K562 (cell line): ENCODE measurements at regions not wholly inside any gene's neighbourhood (a gene's known extent, or its start where the extent isn't known, plus 50 kb on each side); places are given as distances from the start of the nearest gene placed in this dataset.

Experiments
- EHMT2 ChIP-seq: fragments of 450-650 bp; IDR thresholded peaks from 2 replicates; pipeline ENCODE4 v1.6.1; 2018; ENCODE audit warnings: antibody characterized with exemption
- HDAC2 ChIP-seq: fragments of 450-650 bp; IDR thresholded peaks from 2 replicates; pipeline ENCODE4 v1.6.1; 2016; ENCODE audit warnings: mild to moderate bottlenecking
- ILF3 ChIP-seq: fragments of 450-650 bp; IDR thresholded peaks from 2 replicates; pipeline ENCODE4 v1.6.1; 2018; ENCODE audit warnings: antibody characterized with exemption, mild to moderate bottlenecking, moderate library complexity, borderline replicate concordance
- MIER1 ChIP-seq: fragments of 450-650 bp; IDR thresholded peaks from 2 replicates; pipeline ENCODE4 v1.6.1; 2016; ENCODE audit warnings: antibody characterized with exemption, mild to moderate bottlenecking, low read depth
- MYNN ChIP-seq, 2 experiments: sonication (generic); formaldehyde crosslinking in 1 of 2; IDR thresholded peaks; 2 replicates each; pipeline versions ENCODE4 v1.5.0 to v1.6.1; 2016 to 2020; ENCODE audit warnings: antibody characterized with exemption in 1 of 2, missing genetic modification reagents in 1 of 2
- RCOR1 ChIP-seq, 2 experiments: IDR thresholded peaks; 2 replicates each; pipeline ENCODE4 v1.6.1; 2012; ENCODE audit warnings: low read depth in 2 of 2, low read length in 2 of 2, borderline replicate concordance in 1 of 2, improper control_type of control experiment in 1 of 2
- SAFB ChIP-seq: fragments of 200-400 bp; formaldehyde crosslinking; IDR thresholded peaks from 2 replicates; pipeline ENCODE4 v1.6.1; 2017; ENCODE audit warnings: low read depth, low read length, borderline replicate concordance
- ZNF133 ChIP-seq: fragments of 250-450 bp; sonication (Bioruptor Pico); IDR thresholded peaks from 2 replicates; pipeline ENCODE4 v1.4.0; 2020; ENCODE audit warnings: mild to moderate bottlenecking
- TF ChIP-seq, protein P1 (sequence below), 2 experiments: fragments of 450-650 bp; formaldehyde crosslinking in 1 of 2; IDR thresholded peaks; 2 replicates each; pipeline versions ENCODE4 v1.4.0 to v1.6.1; 2014 to 2020; ENCODE audit warnings: mild to moderate bottlenecking in 2 of 2, borderline replicate concordance in 1 of 2, low read depth in 1 of 2

- TF ChIP-seq, protein P1, sequence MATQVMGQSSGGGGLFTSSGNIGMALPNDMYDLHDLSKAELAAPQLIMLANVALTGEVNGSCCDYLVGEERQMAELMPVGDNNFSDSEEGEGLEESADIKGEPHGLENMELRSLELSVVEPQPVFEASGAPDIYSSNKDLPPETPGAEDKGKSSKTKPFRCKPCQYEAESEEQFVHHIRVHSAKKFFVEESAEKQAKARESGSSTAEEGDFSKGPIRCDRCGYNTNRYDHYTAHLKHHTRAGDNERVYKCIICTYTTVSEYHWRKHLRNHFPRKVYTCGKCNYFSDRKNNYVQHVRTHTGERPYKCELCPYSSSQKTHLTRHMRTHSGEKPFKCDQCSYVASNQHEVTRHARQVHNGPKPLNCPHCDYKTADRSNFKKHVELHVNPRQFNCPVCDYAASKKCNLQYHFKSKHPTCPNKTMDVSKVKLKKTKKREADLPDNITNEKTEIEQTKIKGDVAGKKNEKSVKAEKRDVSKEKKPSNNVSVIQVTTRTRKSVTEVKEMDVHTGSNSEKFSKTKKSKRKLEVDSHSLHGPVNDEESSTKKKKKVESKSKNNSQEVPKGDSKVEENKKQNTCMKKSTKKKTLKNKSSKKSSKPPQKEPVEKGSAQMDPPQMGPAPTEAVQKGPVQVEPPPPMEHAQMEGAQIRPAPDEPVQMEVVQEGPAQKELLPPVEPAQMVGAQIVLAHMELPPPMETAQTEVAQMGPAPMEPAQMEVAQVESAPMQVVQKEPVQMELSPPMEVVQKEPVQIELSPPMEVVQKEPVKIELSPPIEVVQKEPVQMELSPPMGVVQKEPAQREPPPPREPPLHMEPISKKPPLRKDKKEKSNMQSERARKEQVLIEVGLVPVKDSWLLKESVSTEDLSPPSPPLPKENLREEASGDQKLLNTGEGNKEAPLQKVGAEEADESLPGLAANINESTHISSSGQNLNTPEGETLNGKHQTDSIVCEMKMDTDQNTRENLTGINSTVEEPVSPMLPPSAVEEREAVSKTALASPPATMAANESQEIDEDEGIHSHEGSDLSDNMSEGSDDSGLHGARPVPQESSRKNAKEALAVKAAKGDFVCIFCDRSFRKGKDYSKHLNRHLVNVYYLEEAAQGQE (IDR thresholded peaks at IDR 0.05; ENCODE audit: borderline replicate concordance), result peak; percentile 98
- TF ChIP-seq, protein P1 (CRISPR knock-in tag; IDR thresholded peaks at IDR 0.05; ENCODE audit: low read depth), result peak; percentile 92
- TF ChIP-seq ZNF133 (CRISPR knock-in tag) (no peak), SAFB (no peak), MYNN (IDR thresholded peaks at IDR 0.05) (no peak), MYNN (CRISPR knock-in tag; IDR thresholded peaks at IDR 0.05) (no peak), EHMT2 (peak; percentile 96), ILF3 (no peak), MIER1 (peak; percentile 94), HDAC2 (0 out of 2 replicates have a peak, but pooled peaks have one; percentile 28), RCOR1 (IDR thresholded peaks at IDR 0.05; ENCODE audit: borderline replicate concordance in 1 of 2, low read depth in 2 of 2, low read length in 2 of 2) (0 out of 4 replicates have a peak, but pooled peaks of 1 of the 2 experiments have one; percentile 34)
These were observed 107.8 kb upstream of the NEK6 start (continued) for GRCh38 chr9:124149992-124150391.
